Ovary (tissue), 3 donors: ENCODE measurements at regions not wholly inside any gene's neighbourhood (a gene's known extent, or its start where the extent isn't known, plus 50 kb on each side); places are given as distances from the start of the nearest gene placed in this dataset.
"Not testable (repeated sequence)": the region's sequence is repeated elsewhere in the genome, so short reads cannot be mapped to it uniquely, and the experiment has no call there.

Experiments
- POLR2A ChIP-seq: fragments of 450-650 bp; IDR thresholded peaks from one replicate; pipeline ENCODE4 v1.6.1; 2017; ENCODE audit warnings: antibody characterized with exemption, mild to moderate bottlenecking, moderate library complexity
- TF ChIP-seq, protein P1 (sequence below), 3 donors: fragments of 450-650 bp in 2 of 3; fragments of 200-600 bp in 1 of 3; IDR thresholded peaks; one replicate each; pipeline versions ENCODE4 v1.5.1 to v1.8.0; 2016 to 2022; ENCODE audit warnings: antibody characterized with exemption in 3 of 3, mild to moderate bottlenecking in 1 of 3
- donor health status: DM: no; HTN: no; CAD: no.

GRCh38 chr16:29113446-29113845 is 128.6 kb downstream of the LAT start:
- TF ChIP-seq POLR2A: not testable (repeated sequence)
- TF ChIP-seq, protein P1, sequence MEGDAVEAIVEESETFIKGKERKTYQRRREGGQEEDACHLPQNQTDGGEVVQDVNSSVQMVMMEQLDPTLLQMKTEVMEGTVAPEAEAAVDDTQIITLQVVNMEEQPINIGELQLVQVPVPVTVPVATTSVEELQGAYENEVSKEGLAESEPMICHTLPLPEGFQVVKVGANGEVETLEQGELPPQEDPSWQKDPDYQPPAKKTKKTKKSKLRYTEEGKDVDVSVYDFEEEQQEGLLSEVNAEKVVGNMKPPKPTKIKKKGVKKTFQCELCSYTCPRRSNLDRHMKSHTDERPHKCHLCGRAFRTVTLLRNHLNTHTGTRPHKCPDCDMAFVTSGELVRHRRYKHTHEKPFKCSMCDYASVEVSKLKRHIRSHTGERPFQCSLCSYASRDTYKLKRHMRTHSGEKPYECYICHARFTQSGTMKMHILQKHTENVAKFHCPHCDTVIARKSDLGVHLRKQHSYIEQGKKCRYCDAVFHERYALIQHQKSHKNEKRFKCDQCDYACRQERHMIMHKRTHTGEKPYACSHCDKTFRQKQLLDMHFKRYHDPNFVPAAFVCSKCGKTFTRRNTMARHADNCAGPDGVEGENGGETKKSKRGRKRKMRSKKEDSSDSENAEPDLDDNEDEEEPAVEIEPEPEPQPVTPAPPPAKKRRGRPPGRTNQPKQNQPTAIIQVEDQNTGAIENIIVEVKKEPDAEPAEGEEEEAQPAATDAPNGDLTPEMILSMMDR (IDR thresholded peaks at IDR 0.05): not testable (repeated sequence)
